IMR-90 (cell line): ENCODE measurements at regions not wholly inside any gene's neighbourhood (a gene's known extent, or its start where the extent isn't known, plus 50 kb on each side); places are given as distances from the start of the nearest gene placed in this dataset.

ENCODE experiments used
- ATAC-seq: fragments of 200-7000 bp; cut with Tn5 transposase; 2 replicates; pipeline ENCODE4 v1.9.1; 2020; ENCODE audit warnings: low read depth, mild to moderate bottlenecking, moderate library complexity
- BruUV-seq: library from RNA; stranded (reverse); fragments of 400-500 nt; replicated peaks from 2 replicates; lab custom pipeline; 2021; lab: Mats Ljungman, UMichigan
- CTCF ChIA-PET: fragments of 300-600 bp; formaldehyde crosslinking; extraction: SDS; loops from one replicate; lab custom pipeline; 2021; ENCODE audit warnings: antibody characterized with exemption; lab: Yijun Ruan, JAX
- POLR2A ChIA-PET: fragments of 300-600 bp; sonication (Branson Sonifier 250); formaldehyde crosslinking; loops from one replicate; lab custom pipeline; 2022; ENCODE audit warnings: antibody characterized with exemption; ENCODE audit not compliant: unreplicated experiment; lab: Charles Lee
- DNase-seq: peaks from one replicate; pipeline ENCODE4 v3.0.0; 2013
- H2AFZ ChIP-seq: replicated peaks from 2 replicates; pipeline ENCODE3; 2013; ENCODE audit warnings: low read length, mild to moderate bottlenecking; ENCODE audit not compliant: poor library complexity
- H2AK5ac ChIP-seq: 2 replicates; pipeline ENCODE4 v1.6.1; 2013; ENCODE audit warnings: low read depth, low read length, inconsistent platforms
- H2AK9ac ChIP-seq: replicated peaks from 2 replicates; pipeline ENCODE3; 2013; ENCODE audit warnings: mild to moderate bottlenecking, low read depth, low read length, moderate library complexity; ENCODE audit not compliant: poor library complexity
- H2BK120ac ChIP-seq: 2 replicates; pipeline ENCODE4 v1.6.1; 2013; ENCODE audit warnings: low read depth, low read length, inconsistent platforms
- H2BK15ac ChIP-seq: 3 replicates; pipeline ENCODE4 v1.6.1; 2013; ENCODE audit warnings: low read depth, low read length, inconsistent platforms
- H2BK20ac ChIP-seq: 2 replicates; pipeline ENCODE4 v1.6.1; 2013; ENCODE audit warnings: low read depth, mild to moderate bottlenecking, inconsistent platforms, low read length, moderate library complexity
- H2BK5ac ChIP-seq: 2 replicates; pipeline ENCODE4 v1.6.1; 2013; ENCODE audit warnings: mild to moderate bottlenecking, low read depth, low read length, inconsistent platforms; ENCODE audit not compliant: poor library complexity, severe bottlenecking
- H3K14ac ChIP-seq: replicated peaks from 2 replicates; pipeline ENCODE4 v1.6.1; 2013; ENCODE audit warnings: low read depth, low read length, inconsistent platforms
- H3K18ac ChIP-seq: 2 replicates; pipeline ENCODE4 v1.6.1; 2013; ENCODE audit warnings: low read depth, low read length, control low read depth
- H3K23ac ChIP-seq: 2 replicates; pipeline ENCODE4 v1.6.1; 2013; ENCODE audit warnings: low read depth, low read length, inconsistent platforms
- H3K27ac ChIP-seq: 2 replicates; pipeline ENCODE4 v1.5.1; 2013; ENCODE audit warnings: mild to moderate bottlenecking, control low read depth, low read length; ENCODE audit not compliant: insufficient read depth
- H3K27me3 ChIP-seq: 2 replicates; pipeline ENCODE4 v1.6.1; 2013; ENCODE audit warnings: low read length; ENCODE audit not compliant: control insufficient read depth, insufficient read depth
- H3K36me3 ChIP-seq: 2 replicates; pipeline ENCODE4 v1.6.1; 2013; ENCODE audit warnings: low read length, mixed read lengths; ENCODE audit not compliant: control insufficient read depth, insufficient read depth
- H3K4ac ChIP-seq: 2 replicates; pipeline ENCODE4 v1.6.1; 2013; ENCODE audit warnings: low read depth, low read length, inconsistent platforms
- H3K4me1 ChIP-seq: 2 replicates; pipeline ENCODE4 v1.6.1; 2013; ENCODE audit warnings: low read length, mixed read lengths; ENCODE audit not compliant: control insufficient read depth, insufficient read depth
- H3K4me2 ChIP-seq: 2 replicates; pipeline ENCODE4 v1.6.1; 2013; ENCODE audit warnings: low read depth, mild to moderate bottlenecking, control low read depth, low read length, moderate library complexity
- H3K4me3 ChIP-seq: 2 replicates; pipeline ENCODE4 v1.5.1; 2013; ENCODE audit warnings: low read depth, mild to moderate bottlenecking, control low read depth, low read length, moderate library complexity; ENCODE audit not compliant: insufficient read depth
- H3K56ac ChIP-seq: 2 replicates; pipeline ENCODE4 v1.6.1; 2013; ENCODE audit warnings: low read length, inconsistent platforms; ENCODE audit not compliant: insufficient read depth; ENCODE audit errors: extremely low read depth
- H3K79me1 ChIP-seq, 2 experiments: 2 replicates each; pipeline ENCODE4 v1.6.1; 2013; ENCODE audit warnings: low read length in 2 of 2, inconsistent platforms in 1 of 2, low read depth in 1 of 2
- H3K9ac ChIP-seq: 2 replicates; pipeline ENCODE4 v1.6.1; 2013; ENCODE audit warnings: low read depth, low read length, control low read depth
- H3K9me1 ChIP-seq: 2 replicates; pipeline ENCODE4 v1.6.1; 2013; ENCODE audit warnings: low read length, inconsistent platforms; ENCODE audit not compliant: insufficient read depth
- H3K9me3 ChIP-seq: 2 replicates; pipeline ENCODE4 v1.6.1; 2013; ENCODE audit warnings: low read length; ENCODE audit not compliant: control insufficient read depth, insufficient read depth
- H4K20me1 ChIP-seq: 2 replicates; pipeline ENCODE4 v1.6.1; 2013; ENCODE audit warnings: low read length, inconsistent platforms; ENCODE audit not compliant: insufficient read depth
- H4K5ac ChIP-seq: 2 replicates; pipeline ENCODE4 v1.6.1; 2013; ENCODE audit warnings: mild to moderate bottlenecking, low read depth, low read length, control low read depth
- H4K8ac ChIP-seq, 2 experiments: 2 replicates each; pipeline ENCODE4 v1.6.1; 2013; ENCODE audit warnings: low read depth in 2 of 2, low read length in 2 of 2, control low read depth in 1 of 2, inconsistent platforms in 1 of 2
- H4K91ac ChIP-seq: 2 replicates; pipeline ENCODE4 v1.6.1; 2013; ENCODE audit warnings: low read depth, low read length, inconsistent platforms; ENCODE audit not compliant: insufficient read depth
- BHLHE40 ChIP-seq: fragments of 150-350 bp; IDR thresholded peaks from 2 replicates; pipeline ENCODE4 v1.6.1; 2016; ENCODE audit warnings: mild to moderate bottlenecking, low read depth, low read length
- CEBPB ChIP-seq: IDR thresholded peaks from 2 replicates; pipeline ENCODE4 v1.6.1; 2012; ENCODE audit warnings: low read depth, low read length, improper control_type of control experiment
- CHD1 ChIP-seq: IDR thresholded peaks from 2 replicates; pipeline ENCODE4 v1.6.1; 2012; ENCODE audit warnings: low read depth, low read length, improper control_type of control experiment
- FOS ChIP-seq: fragments of 150-350 bp; IDR thresholded peaks from 2 replicates; pipeline ENCODE4 v1.6.1; 2016; ENCODE audit warnings: low read depth, low read length
- MAFK ChIP-seq: IDR thresholded peaks from 2 replicates; pipeline ENCODE4 v1.6.1; 2012; ENCODE audit warnings: low read depth, low read length, improper control_type of control experiment
- MAZ ChIP-seq: IDR thresholded peaks from 2 replicates; pipeline ENCODE4 v1.6.1; 2012; ENCODE audit warnings: low read depth, mild to moderate bottlenecking, low read length, improper control_type of control experiment, moderate library complexity, borderline replicate concordance
- MXI1 ChIP-seq: IDR thresholded peaks from 2 replicates; pipeline ENCODE4 v1.6.1; 2012; ENCODE audit warnings: low read depth, mild to moderate bottlenecking, low read length, moderate library complexity, borderline replicate concordance
- NFE2L2 ChIP-seq: fragments of 150-350 bp; IDR thresholded peaks from 2 replicates; pipeline ENCODE4 v1.6.1; 2016; ENCODE audit warnings: low read depth, mild to moderate bottlenecking, low read length
- POLR2A ChIP-seq: IDR thresholded peaks from 2 replicates; pipeline ENCODE4 v1.6.1; 2012; ENCODE audit warnings: mild to moderate bottlenecking, low read depth, low read length
- RAD21 ChIP-seq: IDR thresholded peaks from 2 replicates; pipeline ENCODE4 v1.6.1; 2012; ENCODE audit warnings: low read length, improper control_type of control experiment
- RCOR1 ChIP-seq: IDR thresholded peaks from 2 replicates; pipeline ENCODE4 v1.6.1; 2012; ENCODE audit warnings: mild to moderate bottlenecking, low read length, improper control_type of control experiment; ENCODE audit not compliant: insufficient replicate concordance
- RFX5 ChIP-seq: IDR thresholded peaks from 2 replicates; pipeline ENCODE4 v1.8.0; 2012; ENCODE audit warnings: low read depth, mild to moderate bottlenecking, low read length, moderate library complexity
- SMC3 ChIP-seq: fragments of 150-350 bp; IDR thresholded peaks from 2 replicates; pipeline ENCODE4 v1.6.1; 2016; ENCODE audit warnings: low read depth, mild to moderate bottlenecking, antibody characterized with exemption, low read length, moderate library complexity
- WGBS, 2 experiments: methylation state at CpG; one replicate each; pipeline versions ENCODE4 v1.1.5 to v1.1.7; 2013; ENCODE audit warnings: missing lambda C conversion rate in 2 of 2; ENCODE audit not compliant: insufficient read length in 1 of 2; ENCODE audit errors: extremely low coverage in 2 of 2; 5-methylcytosine and 5-hydroxymethylcytosine counted together
- dilution Hi-C: fragments of 300-500 bp; cut with HindIII; formaldehyde crosslinking; loops from one replicate; pipeline ENCODE4 v1.14.3; 2018; ENCODE audit warnings: low sequenced_read_pairs; ENCODE audit not compliant: unreplicated experiment
- in situ Hi-C: fragments of 300-500 bp; cut with MboI; formaldehyde crosslinking; loops from 3 replicates; pipeline ENCODE4 v1.14.3; 2019; ENCODE audit warnings: low sequenced_read_pairs, inconsistent platforms, mixed read lengths
- intact Hi-C: fragments of 100-400 bp; cut with micrococcal nuclease; formaldehyde crosslinking; loops from 2 replicates; pipeline ENCODE4 v1.10.0; 2022
- TF ChIP-seq, protein P1 (sequence below): fragments of 150-350 bp; IDR thresholded peaks from 2 replicates; pipeline ENCODE4 v1.6.1; 2016; ENCODE audit warnings: low read depth, mild to moderate bottlenecking, low read length, moderate library complexity, borderline replicate concordance
- TF ChIP-seq, protein P2 (sequence below): fragments of 150-350 bp; IDR thresholded peaks from 2 replicates; pipeline ENCODE4 v1.6.1; 2017; ENCODE audit warnings: mild to moderate bottlenecking, antibody characterized with exemption, low read length, low read depth
- TF ChIP-seq, protein P3 (sequence below): conservative IDR thresholded peaks from 2 replicates; pipeline ENCODE4 v1.5.1; 2012; ENCODE audit warnings: mild to moderate bottlenecking, low read depth, low read length, improper control_type of control experiment

DNA sequence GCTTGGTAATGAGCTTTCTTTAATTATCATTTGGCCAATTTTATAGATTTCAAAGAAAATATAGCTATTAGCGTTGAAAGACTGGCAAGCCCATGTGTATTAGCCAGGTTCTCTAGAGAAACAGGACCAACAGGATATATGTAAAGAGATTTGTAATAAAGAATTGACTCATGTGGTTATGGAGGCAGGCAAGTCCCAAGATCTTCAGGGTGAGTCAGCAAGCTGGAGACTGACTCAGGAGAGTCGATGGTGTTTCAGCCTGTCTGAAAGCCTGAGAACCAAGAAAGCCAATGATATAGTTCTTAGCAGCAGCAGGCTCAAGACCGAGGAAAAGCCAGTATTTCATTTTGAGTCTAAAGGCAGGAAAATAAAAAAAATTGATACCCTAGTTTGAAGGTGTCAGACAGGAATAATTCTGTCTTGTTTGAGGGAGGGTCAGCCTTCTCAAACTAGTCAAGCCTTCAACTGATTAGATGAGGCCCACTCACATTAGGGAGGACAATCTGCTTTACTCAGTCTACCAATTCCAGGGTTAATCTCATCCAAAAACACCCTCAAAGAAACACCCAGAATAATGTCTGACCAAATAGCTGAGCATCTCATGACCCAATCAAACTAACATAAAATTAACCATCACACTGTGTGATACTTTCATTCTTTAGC lies 78.3 kb upstream of the CRIM1 start:
- BruUV-seq, result no TSS peak
- POLR2A ChIA-PET, result interaction anchor here (0.5 kb wide), 1 partner anchor 27 kb away, joined by 6 read pairs; no protein-coding TSS in a partner anchor
- Histone ChIP-seq H3K14ac (no peak overlapping the region), H2AK9ac (no peak overlapping the region), H3K9me3 (no peaks in the 10 kb centered on the region), H3K4me3 (no peak overlapping the region), H3K4ac (no peak overlapping the region), H2BK15ac (no peak overlapping the region), H2BK20ac (no peak overlapping the region), H3K9ac (no peak overlapping the region), H3K4me2 (no peak overlapping the region), H3K79me1 (no peaks in the 10 kb centered on the region), H3K27ac (no peak overlapping the region), H3K4me1 (no peaks in the 10 kb centered on the region), H4K91ac (no peak overlapping the region), H3K27me3 (no peaks in the 10 kb centered on the region), H4K5ac (no peak overlapping the region), H4K8ac (no peak overlapping the region; a peak in 1 of 4 replicates), H3K23ac (no peak overlapping the region), H3K56ac (no peak overlapping the region), H4K20me1 (no peaks in the 10 kb centered on the region), H2AK5ac (no peak overlapping the region), H2AFZ (no peak overlapping the region), H2BK5ac (no peak overlapping the region), H3K9me1 (0 out of 2 replicates have a peak, but pooled peaks cover 2% of the 10 kb centered on the region), H3K36me3 (no peaks in the 10 kb centered on the region), H2BK120ac (0 out of 2 replicates have a peak overlapping the region, but pooled peaks have one; percentile 28), H3K18ac (no peak overlapping the region)
- dilution Hi-C loops (no loop called here), in situ Hi-C loops (no loop called here), intact Hi-C loops (no loop called here)
- CTCF ChIA-PET, result interaction anchor here (0.6 to 1.2 kb wide), 2 partner anchors 10 to 173 kb away, joined by 3 to 4 read pairs; no protein-coding TSS in a partner anchor
- ATAC-seq (peak; percentile 91), DNase-seq (peak; percentile 97)
- TF ChIP-seq, protein P1, sequence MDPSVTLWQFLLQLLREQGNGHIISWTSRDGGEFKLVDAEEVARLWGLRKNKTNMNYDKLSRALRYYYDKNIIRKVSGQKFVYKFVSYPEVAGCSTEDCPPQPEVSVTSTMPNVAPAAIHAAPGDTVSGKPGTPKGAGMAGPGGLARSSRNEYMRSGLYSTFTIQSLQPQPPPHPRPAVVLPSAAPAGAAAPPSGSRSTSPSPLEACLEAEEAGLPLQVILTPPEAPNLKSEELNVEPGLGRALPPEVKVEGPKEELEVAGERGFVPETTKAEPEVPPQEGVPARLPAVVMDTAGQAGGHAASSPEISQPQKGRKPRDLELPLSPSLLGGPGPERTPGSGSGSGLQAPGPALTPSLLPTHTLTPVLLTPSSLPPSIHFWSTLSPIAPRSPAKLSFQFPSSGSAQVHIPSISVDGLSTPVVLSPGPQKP, result no peak
- TF ChIP-seq CEBPB (no peak), MAFK (peak; percentile 57), MXI1 (no peak), POLR2A (no peak), RCOR1 (no peak), RAD21 (no peak), CHD1 (no peak), RFX5 (no peak), MAZ (no peak), SMC3 (no peak), NFE2L2 (peak; percentile 75), FOS (peak; percentile 86), BHLHE40 (no peak)
- TF ChIP-seq, protein P2, sequence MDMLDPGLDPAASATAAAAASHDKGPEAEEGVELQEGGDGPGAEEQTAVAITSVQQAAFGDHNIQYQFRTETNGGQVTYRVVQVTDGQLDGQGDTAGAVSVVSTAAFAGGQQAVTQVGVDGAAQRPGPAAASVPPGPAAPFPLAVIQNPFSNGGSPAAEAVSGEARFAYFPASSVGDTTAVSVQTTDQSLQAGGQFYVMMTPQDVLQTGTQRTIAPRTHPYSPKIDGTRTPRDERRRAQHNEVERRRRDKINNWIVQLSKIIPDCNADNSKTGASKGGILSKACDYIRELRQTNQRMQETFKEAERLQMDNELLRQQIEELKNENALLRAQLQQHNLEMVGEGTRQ, result no peak
- TF ChIP-seq, protein P3, sequence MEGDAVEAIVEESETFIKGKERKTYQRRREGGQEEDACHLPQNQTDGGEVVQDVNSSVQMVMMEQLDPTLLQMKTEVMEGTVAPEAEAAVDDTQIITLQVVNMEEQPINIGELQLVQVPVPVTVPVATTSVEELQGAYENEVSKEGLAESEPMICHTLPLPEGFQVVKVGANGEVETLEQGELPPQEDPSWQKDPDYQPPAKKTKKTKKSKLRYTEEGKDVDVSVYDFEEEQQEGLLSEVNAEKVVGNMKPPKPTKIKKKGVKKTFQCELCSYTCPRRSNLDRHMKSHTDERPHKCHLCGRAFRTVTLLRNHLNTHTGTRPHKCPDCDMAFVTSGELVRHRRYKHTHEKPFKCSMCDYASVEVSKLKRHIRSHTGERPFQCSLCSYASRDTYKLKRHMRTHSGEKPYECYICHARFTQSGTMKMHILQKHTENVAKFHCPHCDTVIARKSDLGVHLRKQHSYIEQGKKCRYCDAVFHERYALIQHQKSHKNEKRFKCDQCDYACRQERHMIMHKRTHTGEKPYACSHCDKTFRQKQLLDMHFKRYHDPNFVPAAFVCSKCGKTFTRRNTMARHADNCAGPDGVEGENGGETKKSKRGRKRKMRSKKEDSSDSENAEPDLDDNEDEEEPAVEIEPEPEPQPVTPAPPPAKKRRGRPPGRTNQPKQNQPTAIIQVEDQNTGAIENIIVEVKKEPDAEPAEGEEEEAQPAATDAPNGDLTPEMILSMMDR, result no peak
- WGBS, 2 experiments, result 0% methylated on average over 1 of the region's 3 CpGs; no CpG with 5 or more reads in 1 of the 2 experiments
